Hematopoietic multipotent progenitor cell treated with erythropoietin and hydrocortisone succinate and interleukin-3 and kit ligand, for 15 days (in vitro differentiated cells): ENCODE measurements at regions not wholly inside any gene's neighbourhood (a gene's known extent, or its start where the extent isn't known, plus 50 kb on each side); places are given as distances from the start of the nearest gene placed in this dataset.

Source experiments
- DNase-seq: peaks from one replicate; pipeline ENCODE4 v3.0.0-alpha.2; 2015; ENCODE audit warnings: low spot score

DNA sequence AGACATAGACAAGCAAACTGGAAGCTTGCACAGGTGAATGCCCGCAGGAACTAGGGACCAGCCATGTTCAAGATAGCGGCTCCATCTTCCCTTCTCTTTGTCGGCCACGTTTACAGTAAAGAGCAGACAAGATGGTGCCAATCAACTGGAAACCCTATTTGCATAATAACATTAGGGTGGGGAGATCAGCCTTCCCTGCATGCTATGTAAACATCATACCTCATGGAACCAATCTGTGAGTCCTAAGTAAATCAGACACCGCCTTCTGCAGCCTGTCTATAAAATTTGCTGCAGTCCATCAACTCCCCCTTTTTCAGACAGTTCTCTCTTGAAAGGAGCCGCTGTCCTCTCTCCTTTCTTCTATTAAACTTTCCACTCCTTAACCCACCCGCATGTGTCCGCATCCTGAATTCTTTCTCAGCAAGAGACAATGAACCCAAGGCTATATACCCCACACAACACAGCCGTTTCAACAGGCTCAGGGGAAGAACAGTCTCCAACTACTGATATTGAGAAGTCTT is 384.4 kb downstream of the EIPR1 start:
- DNase-seq, result no peak

DNA sequence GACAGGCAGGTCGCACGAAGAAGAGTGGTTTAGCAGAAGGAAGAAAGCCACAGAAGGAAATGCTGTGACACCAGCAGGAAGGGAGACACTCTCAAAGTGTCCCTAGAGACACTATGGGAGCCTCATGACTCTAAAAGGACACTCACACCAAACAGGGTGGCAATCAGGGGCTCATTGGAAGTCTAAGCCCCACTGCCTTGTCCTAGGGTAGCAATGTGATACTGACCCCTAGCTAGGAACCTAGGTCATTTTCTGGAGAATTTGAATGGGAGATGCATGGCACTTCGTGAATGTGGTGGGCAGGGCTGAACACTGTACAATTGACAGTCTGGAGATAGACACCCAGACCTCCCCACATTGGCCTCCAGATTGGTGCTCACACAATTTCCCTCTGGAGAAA is 385.0 kb downstream of the EIPR1 start:
- DNase-seq, result no peak

DNA sequence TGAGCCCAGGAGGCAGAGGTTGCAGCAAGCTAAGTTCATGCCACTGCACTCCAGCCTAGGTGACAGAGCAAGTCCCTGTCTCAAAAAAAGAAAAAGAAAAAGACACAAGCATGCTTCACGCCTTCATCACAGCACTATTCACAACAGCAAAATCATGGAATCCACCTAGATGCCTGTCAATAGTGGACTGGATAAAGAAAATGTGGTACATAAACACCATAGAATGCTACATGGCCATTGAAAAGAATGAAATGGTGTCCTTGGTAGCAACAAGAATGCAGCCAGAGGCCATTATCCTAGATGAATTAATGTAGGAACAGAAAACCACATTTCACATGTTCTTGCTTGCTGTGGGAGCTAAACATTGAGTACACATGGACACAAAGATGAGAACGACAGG is 392.6 kb downstream of the EIPR1 start:
- DNase-seq, result no peak

DNA sequence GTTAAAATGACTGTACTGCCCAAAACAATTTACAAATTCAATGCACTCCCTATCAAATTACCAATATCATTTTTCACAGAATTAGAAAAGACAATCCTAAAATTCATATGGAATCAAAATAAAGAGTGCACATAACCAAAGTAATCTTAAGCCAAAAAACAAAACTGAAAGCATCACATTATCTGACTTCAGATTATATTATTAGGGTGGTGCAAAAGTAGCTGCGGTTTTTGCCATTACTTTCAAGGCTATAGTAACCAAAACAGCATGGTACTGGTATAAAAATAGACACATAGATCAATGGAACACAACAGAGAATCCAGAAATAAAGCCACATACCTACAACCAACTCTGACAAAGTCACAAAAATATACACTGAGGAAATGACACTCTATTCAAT is 396.6 kb downstream of the EIPR1 start:
- no peak for DNase-seq

DNA sequence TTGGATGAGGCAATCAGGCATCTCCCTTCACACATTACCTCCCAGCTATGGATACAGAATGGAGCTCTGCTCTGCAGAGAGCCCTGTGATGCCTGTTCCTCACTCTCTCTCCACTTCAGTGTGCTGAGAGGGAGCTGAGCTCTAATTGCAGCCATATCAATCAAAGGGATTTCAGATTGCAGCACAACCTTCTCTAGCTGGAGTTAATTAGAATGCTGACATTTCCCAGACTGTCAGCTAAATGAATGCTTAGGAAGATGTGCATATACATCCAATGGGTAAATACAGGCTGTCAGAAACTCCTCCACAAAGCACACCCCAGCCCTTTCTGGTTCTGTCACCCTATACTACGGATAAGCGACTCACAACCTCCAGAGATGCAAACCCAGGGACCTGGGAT is 402.6 kb downstream of the EIPR1 start:
- DNase-seq, result no peak

DNA sequence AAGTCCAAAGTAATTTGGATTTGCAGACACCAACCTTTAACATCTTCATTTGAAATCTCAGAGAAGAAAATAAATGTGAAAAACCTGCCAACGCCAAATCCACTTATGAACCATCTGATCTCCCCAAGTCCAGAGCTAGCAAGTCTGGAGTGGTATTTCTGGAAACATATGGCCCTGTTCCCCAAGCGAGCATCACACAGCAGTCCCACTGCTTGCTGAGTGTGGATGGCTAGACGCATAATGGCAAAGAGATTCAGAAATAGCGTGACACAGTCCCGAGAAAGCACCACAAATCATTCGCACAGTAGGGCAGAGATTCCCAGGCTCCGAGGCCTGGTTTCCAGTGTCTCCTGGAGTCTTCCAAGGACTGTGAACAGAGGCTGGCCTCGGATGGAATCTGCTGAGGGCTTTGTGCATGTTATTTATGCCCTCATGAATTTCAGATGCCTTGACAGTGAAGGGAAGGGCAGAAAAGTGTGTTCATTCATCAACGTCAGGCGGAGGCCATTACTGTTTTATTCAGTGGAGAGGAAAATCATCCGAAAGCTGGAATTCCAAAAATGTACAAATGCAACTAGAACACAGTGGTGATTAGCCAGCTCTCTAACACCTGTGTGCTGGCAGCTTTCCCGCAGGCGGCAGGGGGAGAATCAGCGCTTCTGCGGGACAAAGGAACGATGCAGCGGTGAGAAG is 417.0 kb downstream of the EIPR1 start:
- no peak for DNase-seq

DNA sequence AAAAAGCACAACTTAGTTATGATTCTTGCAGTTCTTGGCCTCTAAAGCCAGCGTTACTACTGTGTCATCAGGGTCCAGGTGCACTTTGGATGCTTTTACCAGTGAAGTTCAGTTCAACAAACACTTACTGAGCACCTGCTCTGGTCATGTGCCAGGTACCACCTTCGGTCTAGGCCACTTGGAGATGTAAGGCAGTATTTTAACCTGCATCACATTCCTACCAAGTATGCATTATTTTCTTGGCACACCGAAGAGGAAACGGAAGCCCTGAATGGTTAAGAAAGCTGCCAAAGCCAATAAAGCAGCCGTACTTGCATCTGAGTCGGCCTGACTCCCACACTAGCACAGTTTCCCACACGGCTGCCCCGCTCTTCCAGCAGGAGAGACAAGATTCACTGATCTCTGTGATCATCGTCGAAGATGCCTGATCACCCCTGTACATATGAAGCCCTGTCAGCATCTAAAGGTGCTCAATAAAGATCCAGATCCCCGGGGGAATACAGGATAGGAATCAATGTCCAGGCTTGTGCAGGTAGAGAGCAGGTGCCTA is 427.1 kb downstream of the EIPR1 start:
- no peak for DNase-seq

DNA sequence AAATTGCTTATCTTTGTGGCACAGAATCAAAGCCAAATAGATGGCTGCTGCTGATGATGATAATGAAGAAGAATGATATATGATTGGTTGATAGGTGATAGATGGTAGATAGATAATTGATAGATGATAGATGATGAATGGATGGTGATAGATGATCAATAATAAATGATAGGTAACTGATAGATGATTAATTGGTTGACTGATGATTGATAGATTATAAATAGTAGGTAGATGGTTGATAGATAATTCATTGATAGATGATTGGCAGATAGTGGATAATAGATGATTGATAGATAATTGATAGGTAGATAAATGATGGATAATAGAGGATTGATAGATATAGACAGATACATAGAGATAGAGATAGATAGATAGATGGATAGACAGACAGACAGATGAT is 430.2 kb downstream of the EIPR1 start:
- DNase-seq, result no peak

DNA sequence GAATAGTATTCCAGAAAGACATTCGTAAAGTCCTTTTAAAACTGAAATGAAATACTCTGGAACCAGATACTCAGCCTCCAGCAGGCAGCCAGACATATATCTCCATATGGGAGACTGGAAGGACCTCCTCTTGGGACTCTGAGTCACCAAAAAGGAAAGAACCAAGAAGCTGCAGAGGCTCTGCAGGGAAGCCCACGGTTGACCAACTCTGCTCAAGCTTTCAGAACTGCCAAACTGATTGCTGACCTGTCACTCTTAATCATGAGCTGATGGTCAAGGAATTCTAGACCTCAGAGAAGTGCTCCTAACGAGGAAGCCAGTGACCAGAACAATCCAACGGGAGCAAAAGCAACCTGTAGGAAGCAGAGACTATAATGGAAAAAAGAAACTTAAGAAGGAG is 434.7 kb downstream of the EIPR1 start:
- DNase-seq, result no peak

DNA sequence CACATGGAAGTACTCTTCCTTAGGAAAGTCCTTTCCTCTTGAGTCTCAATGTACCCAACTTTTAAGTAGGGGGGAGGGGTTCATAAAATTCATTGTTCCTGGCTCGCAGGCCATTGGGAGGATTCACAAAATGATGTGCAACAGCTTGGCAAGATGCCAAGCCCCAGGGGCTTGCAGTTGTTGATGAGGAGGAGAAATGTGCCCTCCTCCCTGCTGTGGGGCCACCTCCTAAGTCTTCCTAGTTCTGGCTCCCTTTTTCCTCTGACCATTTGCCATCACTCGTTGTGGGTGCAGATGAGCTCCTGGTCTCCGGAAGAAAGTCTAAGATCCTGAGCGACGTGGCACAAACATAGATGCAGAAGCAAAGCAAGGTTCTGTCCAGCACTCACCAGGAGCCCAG is 435.4 kb downstream of the EIPR1 start:
- no peak for DNase-seq

DNA sequence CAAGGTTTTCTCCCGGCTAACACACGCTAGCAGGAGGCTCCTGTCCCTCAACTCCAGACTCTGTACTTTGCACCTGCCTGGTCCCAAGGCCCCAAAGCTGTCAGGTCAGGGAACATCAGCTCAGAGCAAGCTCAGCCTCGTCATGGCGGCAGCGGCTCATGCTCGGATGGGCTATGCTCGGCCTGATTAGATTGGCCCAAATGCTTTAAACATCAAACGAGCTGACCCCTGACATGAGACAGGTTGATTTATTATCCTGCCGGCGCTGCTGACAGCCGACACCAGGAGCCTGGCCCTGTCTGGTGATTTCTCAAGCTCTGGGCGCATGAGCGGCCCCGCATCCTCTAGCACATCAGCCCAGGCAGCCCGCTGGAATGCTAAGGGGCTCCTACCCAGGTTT is 436.4 kb downstream of the EIPR1 start:
- DNase-seq, result no peak

DNA sequence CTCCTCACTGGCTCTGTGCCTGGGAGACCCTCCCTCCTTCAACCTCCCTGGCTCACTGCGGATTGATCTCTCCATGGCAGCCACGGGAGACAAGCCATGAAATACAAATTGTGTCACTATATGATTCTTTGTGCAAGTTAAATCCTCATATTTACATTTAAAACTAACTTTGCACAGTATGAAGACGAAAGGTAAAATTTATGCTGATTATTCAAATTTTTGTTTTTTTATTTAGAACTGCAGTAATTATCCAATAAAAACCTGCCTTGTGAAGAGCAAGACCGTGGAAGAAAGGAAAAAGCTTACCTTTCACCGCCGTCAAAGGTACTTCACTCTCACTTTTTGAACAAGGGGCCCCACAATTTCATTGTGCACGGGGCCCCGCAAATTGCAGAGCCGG is 436.9 kb downstream of the EIPR1 start:
- DNase-seq, result no peak

DNA sequence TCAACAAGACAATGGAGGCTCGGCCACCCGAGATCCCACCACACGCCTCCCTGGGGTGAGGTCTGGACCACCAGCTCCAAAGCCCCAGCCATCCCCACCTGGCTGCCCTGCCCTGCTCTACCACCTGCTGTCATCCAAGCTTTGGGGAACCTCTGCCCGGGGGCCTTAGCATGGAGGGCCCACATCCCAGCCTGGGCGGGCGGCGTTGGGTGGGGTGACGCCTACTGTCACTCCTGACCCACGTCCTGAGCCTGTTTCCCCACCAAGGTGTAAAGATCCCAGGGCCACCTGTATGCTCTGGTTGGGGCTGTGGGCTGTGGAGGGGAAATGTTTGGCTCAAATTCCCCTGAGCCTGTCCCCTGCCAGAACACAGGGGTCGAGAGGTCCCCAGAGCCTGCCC is 437.6 kb downstream of the EIPR1 start:
- no peak for DNase-seq

DNA sequence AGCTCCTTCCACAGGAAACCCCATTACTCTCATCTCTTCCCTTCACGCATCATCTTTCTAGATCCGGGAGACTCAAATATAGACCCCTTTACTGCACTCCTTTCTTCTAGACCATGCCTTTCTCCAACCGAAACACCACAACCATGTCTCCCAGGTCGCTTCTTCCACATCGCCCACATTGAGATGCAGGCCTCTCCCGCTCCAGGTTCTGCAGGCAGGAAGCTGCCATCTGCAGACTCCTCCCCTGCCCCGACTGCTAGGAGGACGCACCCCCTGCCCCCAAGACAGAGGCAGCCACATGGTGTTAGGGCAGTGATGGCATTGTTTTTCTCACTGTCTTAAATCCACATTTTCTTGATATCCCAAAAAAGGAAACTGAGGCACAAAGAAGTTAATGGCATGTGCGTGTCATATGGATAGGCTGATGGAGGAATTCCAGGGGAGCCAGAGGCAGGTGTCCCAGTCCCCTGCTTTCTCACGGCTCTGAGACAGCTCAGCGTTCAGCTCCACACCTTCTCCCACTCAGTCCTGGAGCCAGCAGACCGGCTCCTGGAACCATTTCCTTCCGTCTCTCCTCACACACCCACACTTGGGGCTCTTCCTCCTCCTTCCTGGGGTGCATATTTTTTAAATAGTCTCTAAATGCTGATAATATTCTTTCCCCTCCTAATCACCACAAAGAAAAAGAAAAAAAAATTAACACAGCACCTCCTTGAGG is 438.4 kb downstream of the EIPR1 start:
- DNase-seq, result no peak

DNA sequence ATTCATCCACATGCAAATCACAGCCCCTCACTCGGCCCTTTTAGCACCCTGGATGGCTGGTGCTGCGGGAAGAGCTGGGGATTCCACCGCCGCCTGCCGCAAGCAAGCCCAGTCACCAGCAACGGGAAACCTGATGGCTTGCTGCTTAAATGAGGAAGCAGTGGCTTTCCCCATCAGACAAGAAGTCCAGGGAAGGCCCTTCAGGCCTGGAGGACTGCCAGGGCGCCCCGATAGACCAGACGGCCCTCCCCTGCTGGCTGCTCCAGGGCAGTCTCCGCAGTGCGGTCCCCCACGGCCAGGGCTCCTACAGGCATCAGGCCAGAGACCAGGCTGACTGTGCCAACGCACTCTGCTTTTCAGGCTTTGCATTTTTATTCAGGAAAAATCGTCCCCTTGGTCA is 439.1 kb downstream of the EIPR1 start:
- no peak for DNase-seq

DNA sequence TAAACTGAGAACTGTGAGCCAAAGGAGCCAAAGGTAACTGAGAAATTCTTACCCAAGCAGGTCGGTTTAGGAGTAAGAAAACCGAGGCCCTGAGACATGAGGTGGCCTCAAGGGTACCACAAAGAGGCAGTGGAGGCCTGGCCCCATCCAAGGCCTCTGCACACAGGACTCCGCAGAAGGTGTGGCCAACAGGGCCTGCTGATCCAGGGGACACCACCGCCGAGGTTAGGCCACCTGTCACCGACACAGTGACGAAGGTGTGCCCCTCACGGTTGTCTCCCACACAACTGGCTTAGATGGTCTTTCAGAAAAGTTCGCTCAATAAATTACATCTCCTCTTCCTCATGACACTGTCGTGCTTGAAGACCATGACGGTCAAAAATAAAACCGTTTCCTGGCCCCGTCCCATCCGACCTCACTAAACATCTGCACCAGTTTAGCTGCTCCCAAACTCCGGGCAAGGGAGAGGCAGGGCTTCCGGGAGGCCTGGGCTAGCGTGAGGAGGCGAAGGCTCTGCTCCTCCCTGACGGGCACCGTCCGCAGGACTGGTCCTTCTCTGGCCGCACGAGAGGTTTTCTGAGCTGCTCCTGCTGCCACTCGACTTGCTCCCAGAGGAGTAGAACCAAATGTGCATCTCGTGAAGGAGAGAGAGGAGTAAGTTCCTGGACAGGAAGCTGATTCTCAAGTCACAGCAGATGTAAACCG is 442.0 kb downstream of the EIPR1 start:
- DNase-seq, result no peak

DNA sequence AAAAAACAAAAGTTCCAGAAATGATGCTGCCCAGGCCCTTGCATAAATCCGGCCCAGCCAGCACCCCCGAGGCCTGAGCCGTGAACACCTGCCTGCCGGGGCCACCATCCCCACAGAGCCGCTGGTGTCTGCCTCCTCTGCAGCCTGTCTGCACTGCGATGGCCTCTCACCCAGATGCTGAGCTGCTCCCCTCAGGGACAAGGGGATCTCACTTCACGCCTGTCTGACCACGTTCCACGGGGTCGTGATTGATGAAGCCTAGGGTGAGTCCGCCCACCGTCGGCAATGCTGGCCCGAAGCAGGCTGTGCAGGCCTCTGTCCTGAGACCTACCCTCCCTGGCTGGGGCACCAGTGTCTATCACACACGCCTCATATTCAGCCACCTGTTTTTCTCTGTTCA is 444.2 kb downstream of the EIPR1 start:
- no peak for DNase-seq

DNA sequence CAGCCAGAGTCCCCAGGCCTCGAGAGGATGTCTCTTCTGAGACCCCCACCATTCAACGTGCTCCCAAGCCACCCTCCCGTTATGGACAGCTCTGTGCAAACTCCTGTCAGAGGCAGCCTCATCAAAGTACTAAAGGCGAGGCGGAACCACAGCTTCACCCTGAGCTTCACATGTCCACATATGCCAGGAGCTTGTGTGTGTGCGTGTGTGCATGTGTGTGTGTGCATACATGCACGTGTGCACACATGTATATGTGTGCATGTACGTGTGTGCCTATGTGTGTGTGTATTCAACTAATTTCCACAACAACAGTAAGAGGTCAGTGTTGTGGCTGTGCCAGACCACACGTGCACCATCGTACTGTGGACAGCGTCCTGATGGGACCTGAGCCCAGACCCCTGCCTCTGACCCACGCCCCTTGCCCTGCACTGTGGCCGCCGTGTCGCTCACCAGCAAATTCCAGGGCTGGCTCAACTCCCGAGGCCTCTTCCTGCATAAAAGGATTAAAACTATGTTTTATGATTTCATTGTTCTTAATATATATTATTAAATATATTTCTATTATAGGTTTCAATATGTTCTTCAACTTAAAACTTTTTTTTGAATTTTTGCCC is 444.8 kb downstream of the EIPR1 start:
- DNase-seq, result no peak

DNA sequence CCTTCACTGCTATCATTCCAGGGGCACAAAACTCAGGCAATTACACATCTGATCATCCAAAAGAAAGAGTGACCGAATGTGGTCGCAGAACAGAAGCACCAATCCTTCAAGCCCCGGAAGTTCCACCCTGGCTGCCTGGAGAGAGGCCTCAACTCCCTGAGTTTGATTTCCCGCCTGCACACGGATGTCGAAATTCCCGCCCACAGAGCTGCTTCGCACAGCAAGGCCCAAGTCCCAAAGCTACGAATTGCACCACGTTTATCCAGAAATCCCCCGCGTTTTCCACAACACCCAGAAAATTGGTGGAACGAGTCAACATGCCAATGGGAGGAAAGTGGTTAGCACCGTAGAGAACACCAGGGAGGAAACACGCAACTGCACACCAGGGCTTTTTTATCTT is 445.4 kb downstream of the EIPR1 start:
- DNase-seq, result no peak

DNA sequence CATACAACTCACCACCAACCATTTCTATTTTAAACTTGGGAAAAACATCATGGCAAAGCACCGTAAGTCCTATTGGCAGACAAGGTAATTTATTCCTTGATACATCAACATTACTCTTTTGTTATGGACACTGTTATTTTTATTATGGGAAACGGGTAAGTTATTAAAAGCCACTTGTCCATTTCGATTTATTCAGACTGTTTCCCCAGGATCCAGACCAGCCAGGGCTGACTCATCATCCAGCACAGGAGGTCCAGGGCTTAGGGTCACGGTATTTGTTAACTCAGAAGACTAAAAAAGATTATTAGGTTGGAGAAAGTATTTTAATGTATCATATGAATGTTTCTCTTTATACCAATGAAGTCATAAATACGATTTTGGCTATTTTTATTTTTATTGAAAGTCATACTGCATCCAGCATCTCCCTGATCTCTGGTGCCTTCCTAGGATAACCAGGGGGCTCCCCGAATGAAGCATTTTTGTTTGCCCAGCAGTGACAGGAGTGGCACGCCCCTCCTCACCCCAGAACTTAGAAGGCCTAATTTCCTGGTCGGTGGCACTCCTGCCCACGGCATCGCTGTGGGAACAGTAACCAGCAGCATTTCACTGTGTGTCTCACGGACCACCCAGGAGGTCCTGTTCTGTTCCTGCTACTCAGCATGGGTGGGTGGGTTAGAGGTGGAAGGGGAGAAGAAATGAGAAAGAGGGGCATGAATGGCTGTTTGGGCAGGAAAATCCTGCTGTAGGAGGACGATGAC is 446.1 kb downstream of the EIPR1 start:
- DNase-seq, result no peak

DNA sequence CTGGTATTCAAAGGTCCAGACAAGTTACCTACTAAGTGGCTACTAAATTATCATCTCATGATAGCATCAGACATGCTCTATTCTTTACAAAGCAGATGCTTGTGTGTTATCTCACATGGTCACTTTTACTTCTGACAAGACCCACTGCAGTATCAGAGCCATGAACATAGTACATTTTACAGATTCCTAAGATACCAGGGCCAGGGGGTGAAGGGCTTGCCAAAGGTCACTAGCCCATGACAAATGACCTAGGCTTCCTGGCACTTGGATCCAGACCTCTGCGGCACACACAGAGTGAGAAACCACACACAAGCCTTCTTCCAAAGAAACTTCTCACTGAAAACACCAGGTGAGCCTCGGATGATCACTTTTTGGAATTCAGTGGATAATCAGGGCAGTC is 446.8 kb downstream of the EIPR1 start:
- no peak for DNase-seq

DNA sequence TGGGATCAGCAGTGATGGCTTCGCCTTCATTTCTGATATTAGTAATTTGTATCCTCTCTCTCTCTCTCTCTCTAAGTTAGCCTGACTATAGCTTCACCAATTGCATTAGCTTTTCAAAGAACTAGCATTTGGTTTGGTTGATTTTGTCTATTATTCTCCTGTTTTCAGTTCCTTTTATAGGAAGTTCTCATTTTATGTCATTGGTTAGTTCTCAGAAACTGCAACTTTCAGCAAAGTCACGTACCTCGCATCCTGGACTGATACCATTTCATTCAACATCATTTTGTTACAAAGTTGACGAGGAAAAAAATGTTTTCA is 450.8 kb downstream of the EIPR1 start:
- DNase-seq, result no peak
